Astrocyte (in vitro differentiated cells and primary cell): ENCODE measurements at regions not wholly inside any gene's neighbourhood (a gene's known extent, or its start where the extent isn't known, plus 50 kb on each side); places are given as distances from the start of the nearest gene placed in this dataset.

ENCODE experiments used
- DNase-seq: peaks from one replicate; pipeline ENCODE4 v3.0.0-alpha.2; 2010; ENCODE audit warnings: low read depth
- FAIRE-seq: peaks from 2 replicates; lab custom pipeline; 2011; peaks lifted over from hg19 to GRCh38; lab: Jason Lieb, UNC
- H2AFZ ChIP-seq: 2 replicates; pipeline ENCODE4 v1.6.0; 2012; ENCODE audit warnings: low read depth, low read length, inconsistent platforms
- H3K27ac ChIP-seq: 2 replicates; pipeline ENCODE4 v1.5.1; 2011; ENCODE audit warnings: low read depth, low read length, inconsistent platforms
- H3K27me3 ChIP-seq: 2 replicates; pipeline ENCODE4 v1.6.0; 2011; ENCODE audit warnings: low read length, inconsistent platforms; ENCODE audit not compliant: insufficient read depth
- H3K36me3 ChIP-seq: 2 replicates; pipeline ENCODE4 v1.5.1; 2011; ENCODE audit warnings: low read length, inconsistent platforms; ENCODE audit not compliant: insufficient read depth
- H3K4me1 ChIP-seq: 2 replicates; pipeline ENCODE4 v1.5.1; 2011; ENCODE audit warnings: low read length, inconsistent platforms; ENCODE audit not compliant: insufficient read depth
- H3K4me2 ChIP-seq: 2 replicates; pipeline ENCODE4 v1.6.0; 2012; ENCODE audit warnings: low read length, inconsistent platforms
- H3K4me3 ChIP-seq: 2 replicates; pipeline ENCODE4 v1.5.1; 2011; ENCODE audit warnings: low read depth, mild to moderate bottlenecking, low read length, inconsistent platforms; ENCODE audit not compliant: insufficient read depth
- H3K79me2 ChIP-seq: 2 replicates; pipeline ENCODE4 v1.6.0; 2012; ENCODE audit warnings: mild to moderate bottlenecking, low read length, inconsistent platforms; ENCODE audit not compliant: insufficient read depth
- H3K9ac ChIP-seq: 2 replicates; pipeline ENCODE4 v1.6.0; 2012; ENCODE audit warnings: mild to moderate bottlenecking, low read length, inconsistent platforms
- H3K9me3 ChIP-seq: 2 replicates; pipeline ENCODE4 v1.5.1; 2012; ENCODE audit warnings: low read depth, mild to moderate bottlenecking, low read length, inconsistent platforms; ENCODE audit not compliant: insufficient read depth
- H4K20me1 ChIP-seq: 2 replicates; pipeline ENCODE4 v1.6.0; 2012; ENCODE audit warnings: low read length, inconsistent platforms; ENCODE audit not compliant: insufficient read depth
- H3K27ac Mint-ChIP-seq: one replicate; pipeline ENCODE4 v1.8.0; 2021; ENCODE audit warnings: mild to moderate bottlenecking, mixed read lengths; ENCODE audit not compliant: unreplicated experiment
- H3K27me3 Mint-ChIP-seq: one replicate; pipeline ENCODE4 v1.8.0; 2021; ENCODE audit warnings: low read depth, mixed read lengths; ENCODE audit not compliant: unreplicated experiment
- H3K36me3 Mint-ChIP-seq: one replicate; pipeline ENCODE4 v1.8.0; 2021; ENCODE audit warnings: low read depth, mixed read lengths; ENCODE audit not compliant: unreplicated experiment
- H3K4me1 Mint-ChIP-seq: one replicate; pipeline ENCODE4 v1.8.0; 2021; ENCODE audit warnings: low read depth, mixed read lengths; ENCODE audit not compliant: unreplicated experiment
- H3K4me3 Mint-ChIP-seq: one replicate; pipeline ENCODE4 v1.8.0; 2021; ENCODE audit warnings: mild to moderate bottlenecking, moderate library complexity, mixed read lengths; ENCODE audit not compliant: unreplicated experiment
- H3K9me3 Mint-ChIP-seq: one replicate; pipeline ENCODE4 v1.8.0; 2021; ENCODE audit warnings: mild to moderate bottlenecking, mixed read lengths; ENCODE audit not compliant: unreplicated experiment
- EZH2 ChIP-seq: IDR thresholded peaks from 2 replicates; pipeline ENCODE4 v1.6.1; 2012; ENCODE audit warnings: mild to moderate bottlenecking, low read length, inconsistent platforms; ENCODE audit not compliant: insufficient read depth
- TF ChIP-seq, protein P1 (sequence below): IDR thresholded peaks from 2 replicates; pipeline ENCODE4 v1.5.1; 2011; ENCODE audit warnings: low read depth, mild to moderate bottlenecking, inconsistent platforms, low read length, moderate library complexity; ENCODE audit not compliant: insufficient read depth

DNA sequence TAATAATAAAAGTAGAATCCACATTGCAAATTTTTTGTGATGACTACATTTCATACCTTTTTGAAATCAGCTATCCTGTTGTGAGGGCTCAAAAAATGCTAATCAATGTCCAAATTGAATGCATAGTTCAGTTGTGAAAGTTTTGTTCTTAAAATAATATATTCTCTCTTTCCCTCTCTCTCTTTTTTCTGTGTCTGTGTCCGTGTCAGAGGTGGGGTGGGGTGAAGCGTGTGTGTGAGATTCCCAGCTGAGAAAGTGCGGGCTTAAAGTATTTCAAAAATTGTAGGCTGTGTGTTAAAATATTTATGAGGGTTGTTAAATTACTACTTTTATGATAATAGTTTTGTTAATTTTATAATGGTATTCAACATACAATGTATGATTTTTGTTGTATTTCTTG is 388.0 kb upstream of the LRRTM4 start:
- Mint-ChIP-seq H3K36me3 (no peaks in the 10 kb centered on the region), H3K4me3 (no peak overlapping the region), H3K4me1 (no peaks in the 10 kb centered on the region), H3K27ac (no peak overlapping the region), H3K27me3 (no peaks in the 10 kb centered on the region), H3K9me3 (no peaks in the 10 kb centered on the region)
- H3K4me3 ChIP-seq, result no peak overlapping the region
- no peaks in the 10 kb centered on the region for H3K4me1 ChIP-seq
- H3K79me2 ChIP-seq, result no peaks in the 10 kb centered on the region
- DNase-seq (no peak), FAIRE-seq (no peak)
- H3K9me3 ChIP-seq, result peaks cover 5% of the 10 kb centered on the region
- H3K27ac ChIP-seq, result no peak overlapping the region
- no peak for TF ChIP-seq EZH2
- TF ChIP-seq, protein P1, sequence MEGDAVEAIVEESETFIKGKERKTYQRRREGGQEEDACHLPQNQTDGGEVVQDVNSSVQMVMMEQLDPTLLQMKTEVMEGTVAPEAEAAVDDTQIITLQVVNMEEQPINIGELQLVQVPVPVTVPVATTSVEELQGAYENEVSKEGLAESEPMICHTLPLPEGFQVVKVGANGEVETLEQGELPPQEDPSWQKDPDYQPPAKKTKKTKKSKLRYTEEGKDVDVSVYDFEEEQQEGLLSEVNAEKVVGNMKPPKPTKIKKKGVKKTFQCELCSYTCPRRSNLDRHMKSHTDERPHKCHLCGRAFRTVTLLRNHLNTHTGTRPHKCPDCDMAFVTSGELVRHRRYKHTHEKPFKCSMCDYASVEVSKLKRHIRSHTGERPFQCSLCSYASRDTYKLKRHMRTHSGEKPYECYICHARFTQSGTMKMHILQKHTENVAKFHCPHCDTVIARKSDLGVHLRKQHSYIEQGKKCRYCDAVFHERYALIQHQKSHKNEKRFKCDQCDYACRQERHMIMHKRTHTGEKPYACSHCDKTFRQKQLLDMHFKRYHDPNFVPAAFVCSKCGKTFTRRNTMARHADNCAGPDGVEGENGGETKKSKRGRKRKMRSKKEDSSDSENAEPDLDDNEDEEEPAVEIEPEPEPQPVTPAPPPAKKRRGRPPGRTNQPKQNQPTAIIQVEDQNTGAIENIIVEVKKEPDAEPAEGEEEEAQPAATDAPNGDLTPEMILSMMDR, result no peak
- no peak overlapping the region for H3K4me2 ChIP-seq
- no peaks in the 10 kb centered on the region for H3K36me3 ChIP-seq
- H3K9ac ChIP-seq, result no peak overlapping the region
- H4K20me1 ChIP-seq, result no peaks in the 10 kb centered on the region
- H3K27me3 ChIP-seq, result no peaks in the 10 kb centered on the region
- H2AFZ ChIP-seq, result no peak overlapping the region

DNA sequence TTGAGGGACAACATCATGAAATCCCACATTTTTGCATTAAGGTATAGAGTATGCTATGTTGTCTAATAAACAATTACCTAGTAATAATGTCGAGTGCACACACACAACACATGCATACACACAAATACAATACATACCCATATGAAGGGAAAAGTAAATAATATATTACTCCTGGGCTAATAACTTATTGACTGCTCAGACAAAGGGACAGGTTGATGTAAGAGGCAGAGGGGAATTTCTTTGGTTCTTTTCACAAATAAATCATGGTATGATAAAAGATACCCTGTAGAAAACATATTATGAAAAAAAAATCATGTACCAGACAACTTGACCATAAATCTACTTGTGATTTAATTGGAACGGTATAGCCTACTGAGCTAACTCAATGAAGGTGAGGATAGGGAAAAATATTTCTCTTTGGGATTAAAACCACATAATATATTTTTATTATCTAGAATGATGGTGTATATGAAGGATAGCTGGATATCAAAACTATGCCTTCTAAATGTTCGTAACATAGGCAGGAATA is 398.7 kb upstream of the LRRTM4 start:
- no peaks in the 10 kb centered on the region for H3K36me3 ChIP-seq
- no peak for DNase-seq
- H3K4me1 Mint-ChIP-seq, result no peaks in the 10 kb centered on the region
- no peak overlapping the region for H3K9ac ChIP-seq
- FAIRE-seq, result no peak
- no peaks in the 10 kb centered on the region for H3K9me3 Mint-ChIP-seq
- H3K79me2 ChIP-seq, result no peaks in the 10 kb centered on the region
- no peak overlapping the region for H3K4me3 ChIP-seq
- no peaks in the 10 kb centered on the region for H4K20me1 ChIP-seq
- H3K9me3 ChIP-seq, result no peaks in the 10 kb centered on the region
- H3K4me3 Mint-ChIP-seq, result no peak overlapping the region
- TF ChIP-seq EZH2, result no peak
- TF ChIP-seq, protein P1, result no peak
- H3K4me1 ChIP-seq, result no peaks in the 10 kb centered on the region
- H3K27me3 ChIP-seq, result no peaks in the 10 kb centered on the region
- H3K27ac ChIP-seq, result no peak overlapping the region
- H3K36me3 Mint-ChIP-seq, result no peaks in the 10 kb centered on the region
- no peak overlapping the region for H3K4me2 ChIP-seq
- no peaks in the 10 kb centered on the region for H3K27me3 Mint-ChIP-seq
- H3K27ac Mint-ChIP-seq, result no peak overlapping the region
- H2AFZ ChIP-seq, result no peak overlapping the region

DNA sequence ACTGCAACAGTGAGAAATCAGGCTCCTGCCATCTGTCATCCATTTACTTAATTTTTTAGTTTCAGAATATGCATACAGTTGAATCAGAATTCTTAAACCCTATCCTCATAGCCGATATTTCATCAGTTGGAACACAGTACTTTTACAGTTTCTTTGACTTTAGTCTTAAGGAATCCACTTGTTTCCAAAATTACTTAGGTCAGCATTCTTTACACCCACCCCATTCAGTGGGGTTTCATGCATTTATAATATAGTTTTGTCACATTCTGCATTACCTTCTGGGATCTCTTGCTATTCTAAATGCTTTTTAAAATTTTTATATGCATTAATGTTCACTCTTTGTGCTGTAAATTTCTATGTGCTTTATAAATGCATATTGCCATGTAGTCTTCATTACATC is 400.4 kb upstream of the LRRTM4 start:
- no peak for FAIRE-seq
- no peak overlapping the region for H3K27ac Mint-ChIP-seq

More for the DNA sequence above, 400.4 kb upstream of the LRRTM4 start:
- H3K79me2 ChIP-seq, result no peaks in the 10 kb centered on the region
- no peak overlapping the region for H2AFZ ChIP-seq
- no peaks in the 10 kb centered on the region for H3K36me3 ChIP-seq
- no peaks in the 10 kb centered on the region for H3K9me3 ChIP-seq
- Mint-ChIP-seq H3K4me1 (no peaks in the 10 kb centered on the region), H3K4me3 (no peak overlapping the region), H3K27me3 (no peaks in the 10 kb centered on the region), H3K36me3 (no peaks in the 10 kb centered on the region), H3K9me3 (no peaks in the 10 kb centered on the region)
- TF ChIP-seq EZH2, result no peak
- TF ChIP-seq, protein P1, result no peak
- DNase-seq, result no peak
- H4K20me1 ChIP-seq, result no peaks in the 10 kb centered on the region
- H3K4me1 ChIP-seq, result no peaks in the 10 kb centered on the region
- no peak overlapping the region for H3K9ac ChIP-seq
- no peaks in the 10 kb centered on the region for H3K27me3 ChIP-seq
- H3K4me2 ChIP-seq, result no peak overlapping the region
- no peak overlapping the region for H3K27ac ChIP-seq
- H3K4me3 ChIP-seq, result no peak overlapping the region
